DMS153 (cell line): ENCODE measurements at regions not wholly inside any gene's neighbourhood (a gene's known extent, or its start where the extent isn't known, plus 50 kb on each side); places are given as distances from the start of the nearest gene placed in this dataset.
A peak's percentile ranks its signal among the peaks of the same experiment; 100 is the strongest.

Experiments used
- DNase-seq: peaks from one replicate; lab custom pipeline; 2025; lab: John Stamatoyannopoulos, UW

- DNase-seq = no peak
These were observed 83.3 kb upstream of the CXCL14 start for GRCh38 chr5:135662061-135662481.

GRCh38 chr5:135660826-135661575 lies 82.2 kb upstream of the CXCL14 start:
- DNase-seq = peak; percentile 28

DNA sequence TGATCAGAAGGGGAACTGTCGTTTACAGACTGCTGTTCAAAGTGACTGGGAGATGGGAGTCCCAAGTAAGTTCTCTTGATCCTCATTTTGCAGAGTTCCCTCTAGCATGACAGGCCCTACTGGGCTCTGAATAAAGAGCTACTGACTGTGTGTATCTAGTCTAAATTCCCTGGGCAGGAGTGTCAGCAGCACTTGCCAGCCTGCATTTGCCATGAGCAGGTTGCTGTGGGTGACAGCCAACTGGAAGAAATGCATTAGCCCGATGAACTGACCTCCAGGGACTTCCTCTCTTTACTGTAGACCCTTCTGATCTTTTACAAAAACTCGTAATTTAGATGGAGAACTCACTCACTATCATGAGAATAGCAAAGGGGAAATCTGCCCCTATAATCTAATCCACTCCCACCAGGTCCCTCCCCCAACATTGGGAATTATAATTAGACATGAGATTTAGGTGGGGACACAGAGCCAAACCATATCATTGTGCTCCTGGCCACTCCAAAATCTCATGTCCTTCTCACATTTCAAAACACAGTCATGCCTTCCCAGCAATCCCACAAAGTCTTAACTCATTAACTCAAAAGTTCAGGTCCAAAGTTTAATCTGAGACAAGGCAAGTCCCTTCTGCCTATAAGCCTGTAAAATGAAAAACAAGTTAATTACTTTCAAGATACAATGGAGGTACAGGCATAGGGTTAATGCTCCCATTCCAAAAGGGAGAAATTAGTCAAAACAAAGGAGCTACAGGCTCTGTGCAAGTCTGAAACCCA lies 78.9 kb upstream of the CXCL14 start:
- DNase-seq = no peak

DNA sequence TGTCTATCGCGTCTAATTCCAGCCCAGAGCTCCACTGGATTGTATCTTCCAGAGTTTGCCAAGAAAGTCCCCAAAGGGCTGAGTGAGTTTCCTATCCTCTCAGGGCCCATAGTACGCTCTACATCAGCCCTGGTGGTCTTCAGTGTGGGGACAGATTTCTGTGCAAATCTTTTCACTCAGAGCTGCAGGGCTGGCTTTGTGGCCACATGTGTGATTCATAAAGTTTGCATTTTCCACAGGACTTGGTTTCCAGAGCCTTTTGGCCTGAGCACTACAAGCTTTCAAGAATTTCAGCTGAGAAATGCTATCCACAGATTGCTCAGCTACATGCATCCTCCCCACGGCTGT lies 76.7 kb upstream of the CXCL14 start:
- no peak for DNase-seq

DNA sequence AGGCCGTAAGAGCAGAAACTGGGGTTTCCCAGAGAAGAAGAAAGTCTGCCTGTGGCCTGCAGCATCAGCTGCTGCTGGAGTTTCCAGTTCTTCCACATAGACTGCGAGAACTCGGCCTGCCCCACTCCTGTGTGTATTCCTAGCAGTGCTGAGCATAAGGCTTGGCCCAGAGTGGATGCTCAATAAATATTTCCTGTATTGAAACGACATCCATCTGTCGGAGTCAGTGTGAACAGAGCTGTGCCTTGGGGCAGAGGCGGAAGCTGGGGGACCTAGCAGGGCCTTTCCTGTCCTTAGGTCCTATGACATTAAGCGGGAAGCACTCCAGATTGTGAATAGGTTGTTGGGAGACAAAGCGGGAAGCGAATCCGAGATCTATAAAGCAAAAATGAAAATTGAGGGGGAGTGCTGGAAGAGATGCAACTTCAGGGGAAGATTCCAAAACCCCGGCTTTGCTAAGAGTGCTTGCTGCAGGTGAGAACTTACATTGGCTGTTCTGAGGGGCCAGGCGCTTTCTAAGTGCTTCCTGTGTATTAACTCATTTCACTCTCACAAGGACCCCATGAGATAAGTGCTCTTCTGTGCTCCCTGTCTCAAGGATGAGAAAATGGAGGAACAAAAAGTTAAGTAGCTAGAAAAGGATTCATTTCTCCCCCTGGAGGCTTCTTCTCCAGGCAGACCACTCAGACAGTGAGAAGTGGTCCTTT lies 76.1 kb upstream of the CXCL14 start:
- no peak for DNase-seq

DNA sequence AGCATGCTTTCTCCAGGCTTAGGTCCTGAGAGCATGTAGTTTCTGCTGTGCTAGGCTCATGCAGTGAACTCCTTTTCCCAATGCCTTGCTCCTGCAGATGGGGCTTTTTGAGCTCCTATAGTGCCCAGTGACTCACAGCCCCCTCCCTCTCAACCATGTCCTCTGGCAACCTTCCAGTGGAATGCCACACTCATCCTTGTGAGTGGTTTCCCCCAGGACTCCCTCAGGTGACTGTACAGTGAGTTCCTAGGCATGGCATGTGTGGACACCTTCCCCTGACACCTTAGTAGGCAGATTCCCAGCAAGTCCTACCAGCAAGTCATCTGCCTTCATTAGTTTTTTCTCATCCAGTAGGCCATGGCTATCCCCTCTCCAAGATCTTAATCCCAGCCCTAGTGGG lies 72.4 kb upstream of the CXCL14 start:
- no peak for DNase-seq

DNA sequence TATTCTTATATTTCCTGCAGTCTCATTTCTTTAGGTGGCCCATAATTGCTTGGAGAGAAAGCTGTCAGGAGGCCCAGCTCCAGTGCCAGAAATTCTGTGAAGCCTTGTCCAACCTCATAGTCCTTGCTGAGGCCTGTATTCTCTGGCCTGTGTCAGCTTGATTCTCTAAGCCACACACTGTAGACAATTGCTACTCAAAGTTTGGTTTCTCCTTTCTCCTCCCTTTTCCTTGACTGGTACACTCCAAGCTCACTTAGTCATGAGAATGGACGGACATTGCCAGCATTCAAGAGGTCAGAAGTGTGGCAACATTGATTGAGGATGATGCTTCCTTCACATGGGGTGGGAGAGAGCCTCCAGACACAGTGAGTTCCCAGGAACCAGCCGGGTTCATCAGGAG lies 71.3 kb upstream of the CXCL14 start:
- DNase-seq = no peak

DNA sequence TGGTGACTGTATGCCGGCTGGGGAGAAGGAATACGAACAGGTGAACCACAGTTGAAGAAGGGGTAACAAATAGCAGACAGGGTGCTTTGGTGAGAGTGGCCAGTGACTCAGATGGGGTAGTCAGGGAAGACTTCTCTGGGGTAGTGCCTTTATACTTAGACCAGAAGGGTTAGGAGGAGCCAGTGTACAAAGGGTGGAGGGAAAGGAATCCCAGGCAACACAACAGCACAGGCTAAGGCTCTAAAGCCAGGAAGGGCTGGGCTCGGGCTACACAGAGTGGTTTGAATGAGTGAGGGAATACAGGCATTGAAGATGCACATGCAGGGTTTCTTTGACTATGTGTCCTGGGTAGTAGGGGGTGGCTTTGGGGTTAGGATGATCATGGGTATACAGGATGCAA lies 70.6 kb upstream of the CXCL14 start:
- DNase-seq = no peak

- DNase-seq = no peak
These were observed 69.3 kb upstream of the CXCL14 start for GRCh38 chr5:135648116-135648515.

DNA sequence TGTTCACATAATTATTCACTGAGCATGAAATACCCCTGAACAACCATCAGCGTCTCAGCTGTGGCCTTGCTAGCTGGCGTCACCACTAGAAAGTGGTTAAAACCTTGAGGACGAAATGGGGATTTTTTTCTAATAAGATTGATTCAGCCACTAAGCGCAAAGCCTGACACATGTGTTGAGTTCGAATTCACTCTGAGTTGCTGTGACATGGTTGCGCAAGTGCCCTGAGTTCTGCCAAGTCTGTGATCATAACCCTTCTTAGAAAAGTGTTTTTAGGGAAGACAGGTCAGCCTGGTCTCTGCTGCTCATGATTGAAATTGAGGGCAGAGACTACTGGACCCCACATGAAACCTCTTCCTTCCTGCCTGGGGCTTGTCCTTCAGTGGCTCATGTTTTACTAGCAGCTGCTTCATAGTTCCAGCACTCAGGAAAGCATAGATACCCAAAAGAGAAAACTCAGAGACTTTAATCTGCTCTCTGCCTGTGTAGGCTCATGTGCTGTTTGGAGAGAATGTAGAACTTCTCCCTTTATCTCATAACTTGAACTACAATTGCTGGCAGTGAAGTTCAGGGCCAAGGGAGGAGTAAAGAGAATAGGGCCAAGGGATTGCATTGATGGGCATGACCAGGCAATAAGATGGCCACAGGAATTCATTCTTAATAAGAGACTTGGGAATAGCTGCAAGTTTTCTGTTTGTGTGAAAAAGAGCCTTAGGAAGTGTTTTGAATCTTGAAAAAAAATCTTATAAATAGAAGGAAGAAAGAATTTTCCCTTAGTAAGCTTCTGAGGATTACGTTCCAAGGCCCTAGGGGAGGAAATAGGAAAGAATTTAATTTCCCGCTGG lies 66.8 kb upstream of the CXCL14 start:
- no peak for DNase-seq

GRCh38 chr5:135644816-135645215 lies 66.0 kb upstream of the CXCL14 start:
- DNase-seq = no peak

GRCh38 chr5:135643881-135644766 lies 65.3 kb upstream of the CXCL14 start:
- no peak for DNase-seq

- no peak for DNase-seq
These were observed 64.1 kb upstream of the CXCL14 start for GRCh38 chr5:135642934-135643333.

- DNase-seq = no peak
These were observed 63.7 kb upstream of the CXCL14 start for GRCh38 chr5:135642488-135642870.

DNA sequence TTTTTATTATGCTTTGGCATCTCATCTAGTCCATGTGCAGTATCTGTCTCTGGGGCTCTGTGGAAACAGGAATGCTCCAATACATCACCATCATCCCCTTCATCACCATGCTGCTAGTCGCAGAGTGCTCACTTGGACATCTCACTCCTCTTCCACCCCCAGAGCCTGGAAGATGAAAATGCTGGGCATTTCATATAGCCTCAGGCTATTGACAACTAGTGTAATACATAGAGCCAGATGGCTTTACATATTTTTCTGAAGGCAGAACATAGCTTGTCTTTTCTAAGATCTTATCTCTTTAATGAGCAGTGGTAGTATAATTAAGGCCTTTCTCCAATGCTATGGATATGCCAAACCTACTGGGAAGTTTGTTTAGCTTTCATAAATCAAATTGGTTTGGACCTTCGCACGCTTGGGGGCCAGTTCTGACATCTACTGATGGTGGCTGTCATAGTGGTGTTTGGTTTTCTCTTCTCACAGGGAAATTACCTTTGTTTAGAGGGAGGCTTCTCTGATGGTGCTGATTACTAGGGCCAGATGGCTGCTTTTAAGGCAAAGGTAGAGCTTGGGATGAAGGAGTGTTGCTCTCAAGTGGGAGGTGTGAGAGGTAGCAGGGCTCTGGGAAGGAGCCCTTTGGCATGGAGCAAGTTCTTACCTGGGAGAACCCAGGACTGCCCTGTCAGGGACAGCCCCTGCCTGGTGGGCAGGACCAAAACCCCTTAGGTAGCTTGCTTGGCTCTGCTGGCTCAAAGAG lies 63.1 kb upstream of the CXCL14 start:
- no peak for DNase-seq

GRCh38 chr5:135641319-135641718 lies 62.5 kb upstream of the CXCL14 start:
- no peak for DNase-seq

GRCh38 chr5:135635451-135635850 lies 56.7 kb upstream of the CXCL14 start:
- no peak for DNase-seq

- no peak for DNase-seq
These were observed 54.0 kb upstream of the CXCL14 start for GRCh38 chr5:135632798-135633197.

GRCh38 chr5:135631391-135631790 lies 52.6 kb upstream of the CXCL14 start:
- no peak for DNase-seq

- no peak for DNase-seq
These were observed 50.9 kb upstream of the CXCL14 start for GRCh38 chr5:135629666-135630065.
